ENCODE measurements at regions not wholly inside any gene's neighbourhood (a gene's known extent, or its start where the extent isn't known, plus 50 kb on each side); places are given as distances from the start of the nearest gene placed in this dataset.

GRCh38 chr3:177966493-177966892 is 569.7 kb upstream of the KCNMB2 start:
- no peak for TF ChIP-seq EGR1 (IDR thresholded peaks at IDR 0.05; ENCODE audit: low read depth in 2 of 2)
- TF ChIP-seq HNF4G (IDR thresholded peaks at IDR 0.05): no peak
- TF ChIP-seq CTCF (IDR thresholded peaks at IDR 0.05; ENCODE audit: low read depth, low read length, missing input control): no peak
- no peak for TF ChIP-seq GABPA (IDR thresholded peaks at IDR 0.05 in 1 of 2, conservative IDR thresholded peaks at IDR 0.05 in 1 of 2)
- no peak for TF ChIP-seq JUND (IDR thresholded peaks at IDR 0.05)
- no peak for TF ChIP-seq REST (IDR thresholded peaks at IDR 0.05)
- TF ChIP-seq TAF1 (conservative IDR thresholded peaks at IDR 0.05): no peak
- TF ChIP-seq, protein P1, sequence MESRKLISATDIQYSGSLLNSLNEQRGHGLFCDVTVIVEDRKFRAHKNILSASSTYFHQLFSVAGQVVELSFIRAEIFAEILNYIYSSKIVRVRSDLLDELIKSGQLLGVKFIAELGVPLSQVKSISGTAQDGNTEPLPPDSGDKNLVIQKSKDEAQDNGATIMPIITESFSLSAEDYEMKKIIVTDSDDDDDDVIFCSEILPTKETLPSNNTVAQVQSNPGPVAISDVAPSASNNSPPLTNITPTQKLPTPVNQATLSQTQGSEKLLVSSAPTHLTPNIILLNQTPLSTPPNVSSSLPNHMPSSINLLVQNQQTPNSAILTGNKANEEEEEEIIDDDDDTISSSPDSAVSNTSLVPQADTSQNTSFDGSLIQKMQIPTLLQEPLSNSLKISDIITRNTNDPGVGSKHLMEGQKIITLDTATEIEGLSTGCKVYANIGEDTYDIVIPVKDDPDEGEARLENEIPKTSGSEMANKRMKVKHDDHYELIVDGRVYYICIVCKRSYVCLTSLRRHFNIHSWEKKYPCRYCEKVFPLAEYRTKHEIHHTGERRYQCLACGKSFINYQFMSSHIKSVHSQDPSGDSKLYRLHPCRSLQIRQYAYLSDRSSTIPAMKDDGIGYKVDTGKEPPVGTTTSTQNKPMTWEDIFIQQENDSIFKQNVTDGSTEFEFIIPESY (IDR thresholded peaks at IDR 0.05): no peak
- no peak for TF ChIP-seq RAD21 (IDR thresholded peaks at IDR 0.05)
- no peak for TF ChIP-seq NR2F2 (IDR thresholded peaks at IDR 0.05)
- TF ChIP-seq YY1 (IDR thresholded peaks at IDR 0.05): no peak
